Liver (tissue), 3 donors: ENCODE measurements at regions not wholly inside any gene's neighbourhood (a gene's known extent, or its start where the extent isn't known, plus 50 kb on each side); places are given as distances from the start of the nearest gene placed in this dataset.

Source experiments
- ATF3 ChIP-seq: IDR thresholded peaks from 2 replicates; pipeline ENCODE4 v1.6.1; 2016; ENCODE audit warnings: antibody characterized with exemption
- CTCF ChIP-seq: fragments of 150-350 bp; IDR thresholded peaks from 2 replicates; pipeline ENCODE4 v1.5.1; 2017; ENCODE audit warnings: improper control_type of control experiment, low read depth, low read length; ENCODE audit not compliant: missing input control
- EGR1 ChIP-seq, 2 donors: IDR thresholded peaks; 2 replicates each; pipeline ENCODE4 v1.6.1; 2016 to 2018; ENCODE audit warnings: antibody characterized with exemption in 2 of 2, low read depth in 2 of 2
- GABPA ChIP-seq, 2 donors: IDR thresholded peaks in 1 of 2; conservative IDR thresholded peaks in 1 of 2; 2 replicates each; pipeline ENCODE4 v1.6.1; 2016; ENCODE audit warnings: antibody characterized with exemption in 2 of 2, mild to moderate bottlenecking in 1 of 2, moderate library complexity in 1 of 2
- HNF4A ChIP-seq, 2 donors: conservative IDR thresholded peaks; 2 replicates each; pipeline ENCODE4 v1.6.1; 2016; ENCODE audit warnings: antibody characterized with exemption in 2 of 2, mild to moderate bottlenecking in 2 of 2
- JUND ChIP-seq, 2 donors: IDR thresholded peaks; 2 replicates each; pipeline ENCODE4 v1.6.1; 2016; ENCODE audit warnings: antibody characterized with exemption in 2 of 2
- MAX ChIP-seq: IDR thresholded peaks from 2 replicates; pipeline ENCODE4 v1.6.1; 2016; ENCODE audit warnings: antibody characterized with exemption
- RAD21 ChIP-seq, 2 donors: IDR thresholded peaks; 2 replicates each; pipeline ENCODE4 v1.6.1; 2016; ENCODE audit warnings: antibody characterized with exemption in 2 of 2, mild to moderate bottlenecking in 2 of 2
- REST ChIP-seq: IDR thresholded peaks from 2 replicates; pipeline ENCODE4 v1.6.1; 2016; ENCODE audit warnings: antibody characterized with exemption, mild to moderate bottlenecking
- SP1 ChIP-seq: IDR thresholded peaks from 2 replicates; pipeline ENCODE4 v1.6.1; 2018; ENCODE audit warnings: antibody characterized with exemption, mild to moderate bottlenecking
- TAF1 ChIP-seq: conservative IDR thresholded peaks from 2 replicates; pipeline ENCODE4 v1.6.1; 2016; ENCODE audit warnings: antibody characterized with exemption, mild to moderate bottlenecking
- YY1 ChIP-seq: IDR thresholded peaks from 2 replicates; pipeline ENCODE4 v1.6.1; 2016; ENCODE audit warnings: antibody characterized with exemption, mild to moderate bottlenecking
- ZBTB33 ChIP-seq: IDR thresholded peaks from 2 replicates; pipeline ENCODE4 v1.6.1; 2016; ENCODE audit warnings: antibody characterized with exemption
- donor health status: healthy.
- donor health status: healthy.

GRCh38 chr9:28341913-28342312 lies 768.6 kb upstream of the C9orf72 start:
- TF ChIP-seq JUND (IDR thresholded peaks at IDR 0.05) (no peak), CTCF (no peak), GABPA (IDR thresholded peaks at IDR 0.05 in 1 of 2, conservative IDR thresholded peaks at IDR 0.05 in 1 of 2) (no peak), REST (no peak), RAD21 (IDR thresholded peaks at IDR 0.05) (no peak), YY1 (no peak), HNF4A (conservative IDR thresholded peaks at IDR 0.05) (no peak), SP1 (no peak), ATF3 (no peak), MAX (no peak), EGR1 (IDR thresholded peaks at IDR 0.05; ENCODE audit: low read depth in 2 of 2) (no peak), TAF1 (no peak), ZBTB33 (no peak)
